ENCODE measurements at regions not wholly inside any gene's neighbourhood (a gene's known extent, or its start where the extent isn't known, plus 50 kb on each side); places are given as distances from the start of the nearest gene placed in this dataset.

DNA sequence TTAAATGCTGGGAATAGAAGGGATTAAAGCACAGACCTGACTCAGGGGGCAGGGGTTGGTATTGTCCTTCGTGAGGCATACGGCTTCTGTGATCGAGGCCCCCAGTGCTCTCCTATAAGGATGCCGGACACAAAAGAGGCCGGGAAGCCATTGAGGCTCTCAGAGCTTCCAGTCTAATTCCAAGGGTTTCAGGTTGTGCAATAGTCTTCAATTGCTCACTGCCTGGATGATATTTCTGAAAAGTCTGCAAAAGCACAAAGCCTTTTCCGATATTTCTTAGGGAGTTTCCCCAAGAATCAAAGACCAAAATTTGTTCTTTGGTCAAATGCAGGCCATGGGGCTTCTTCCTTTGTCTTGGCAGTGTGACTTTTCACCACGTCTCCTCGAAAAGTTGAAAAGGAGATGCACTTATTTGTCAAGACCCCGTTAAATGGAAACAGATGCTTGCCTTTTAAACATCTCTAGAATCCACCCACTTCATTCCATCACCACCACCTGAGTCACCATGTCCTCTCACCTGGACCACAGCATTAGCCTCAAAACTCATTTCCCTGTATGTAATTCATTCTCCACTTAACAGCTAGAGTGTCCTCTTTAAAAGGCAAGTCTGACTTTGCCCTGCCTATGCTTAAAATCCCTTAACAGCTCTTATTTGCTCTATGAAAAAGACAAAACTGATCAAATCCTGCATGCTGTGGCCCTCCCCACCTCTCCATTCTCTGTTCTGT is 134.8 kb upstream of the NAMPT start:
- TF ChIP-seq, protein P1, sequence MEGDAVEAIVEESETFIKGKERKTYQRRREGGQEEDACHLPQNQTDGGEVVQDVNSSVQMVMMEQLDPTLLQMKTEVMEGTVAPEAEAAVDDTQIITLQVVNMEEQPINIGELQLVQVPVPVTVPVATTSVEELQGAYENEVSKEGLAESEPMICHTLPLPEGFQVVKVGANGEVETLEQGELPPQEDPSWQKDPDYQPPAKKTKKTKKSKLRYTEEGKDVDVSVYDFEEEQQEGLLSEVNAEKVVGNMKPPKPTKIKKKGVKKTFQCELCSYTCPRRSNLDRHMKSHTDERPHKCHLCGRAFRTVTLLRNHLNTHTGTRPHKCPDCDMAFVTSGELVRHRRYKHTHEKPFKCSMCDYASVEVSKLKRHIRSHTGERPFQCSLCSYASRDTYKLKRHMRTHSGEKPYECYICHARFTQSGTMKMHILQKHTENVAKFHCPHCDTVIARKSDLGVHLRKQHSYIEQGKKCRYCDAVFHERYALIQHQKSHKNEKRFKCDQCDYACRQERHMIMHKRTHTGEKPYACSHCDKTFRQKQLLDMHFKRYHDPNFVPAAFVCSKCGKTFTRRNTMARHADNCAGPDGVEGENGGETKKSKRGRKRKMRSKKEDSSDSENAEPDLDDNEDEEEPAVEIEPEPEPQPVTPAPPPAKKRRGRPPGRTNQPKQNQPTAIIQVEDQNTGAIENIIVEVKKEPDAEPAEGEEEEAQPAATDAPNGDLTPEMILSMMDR (IDR thresholded peaks at IDR 0.05) = no peak
- no peak for TF ChIP-seq POLR2A (IDR thresholded peaks at IDR 0.05)
- WGBS, 2 donors = 96 to 97% methylated on average over 9 of the region's 9 CpGs
- H3K4me3 ChIP-seq (ENCODE audit: low read depth, poor library complexity, severe bottlenecking) = no peak overlapping the region
- no peak for DNase-seq (ENCODE audit: low spot score in 2 of 2)
- intact Hi-C loops (cut with DNase I; ENCODE audit: low total_unique reads) = no loop called here

DNA sequence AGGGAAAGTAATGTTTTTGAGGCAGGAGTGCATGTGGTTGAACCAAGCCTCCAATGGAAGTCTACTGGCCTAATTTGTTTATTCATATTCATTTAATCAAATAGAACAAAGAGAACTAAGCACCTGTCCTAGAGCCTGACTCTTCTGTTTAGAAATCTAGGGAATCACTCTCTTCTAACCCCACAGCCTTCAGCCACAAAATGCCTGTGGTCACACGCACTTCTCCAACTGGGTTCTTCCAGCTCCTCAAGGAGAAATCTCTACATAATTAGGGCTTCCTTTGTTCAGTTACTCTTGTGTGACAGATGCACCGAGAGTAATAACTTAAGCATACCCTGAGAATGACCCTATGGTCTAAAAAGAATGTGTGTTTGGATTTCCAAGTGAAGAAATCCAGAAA is 133.7 kb upstream of the NAMPT start:
- WGBS, 2 donors = 78 to 81% methylated on average over 2 of the region's 2 CpGs
- no peak for DNase-seq (ENCODE audit: low spot score in 2 of 2)
- no peak overlapping the region for H3K4me3 ChIP-seq (ENCODE audit: low read depth, poor library complexity, severe bottlenecking)
- no peak for TF ChIP-seq POLR2A (IDR thresholded peaks at IDR 0.05)
- TF ChIP-seq, protein P1 (IDR thresholded peaks at IDR 0.05) = no peak
- intact Hi-C loops (cut with DNase I; ENCODE audit: low total_unique reads) = no loop called here

DNA sequence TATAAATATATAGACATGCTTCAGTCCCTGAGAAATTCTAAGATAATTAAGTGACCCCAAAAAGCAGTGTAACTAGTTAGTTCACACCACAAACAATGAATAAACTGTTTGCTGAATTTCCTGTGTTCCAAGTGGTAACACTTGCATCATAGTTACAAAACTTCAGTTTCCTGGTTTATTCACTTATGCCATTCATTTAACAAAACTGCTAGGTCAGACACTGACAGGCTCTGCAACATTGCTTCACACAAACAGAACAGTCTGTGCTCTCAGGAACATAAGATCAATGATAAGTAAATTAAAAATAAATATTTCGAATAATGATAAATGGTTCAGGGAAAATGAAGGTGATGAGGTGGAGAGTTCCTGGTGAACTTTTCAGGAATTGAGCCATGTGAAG is 133.3 kb upstream of the NAMPT start:
- intact Hi-C loops (cut with DNase I; ENCODE audit: low total_unique reads) = no loop called here
- WGBS, 2 donors = 47 to 51% methylated on average over 1 of the region's 1 CpG
- no peak for TF ChIP-seq POLR2A (IDR thresholded peaks at IDR 0.05)
- TF ChIP-seq, protein P1 (IDR thresholded peaks at IDR 0.05) = no peak
- peak in 1 of 2 donors; percentile 59 for DNase-seq (ENCODE audit: low spot score in 2 of 2)
- no peak overlapping the region for H3K4me3 ChIP-seq (ENCODE audit: low read depth, poor library complexity, severe bottlenecking)

DNA sequence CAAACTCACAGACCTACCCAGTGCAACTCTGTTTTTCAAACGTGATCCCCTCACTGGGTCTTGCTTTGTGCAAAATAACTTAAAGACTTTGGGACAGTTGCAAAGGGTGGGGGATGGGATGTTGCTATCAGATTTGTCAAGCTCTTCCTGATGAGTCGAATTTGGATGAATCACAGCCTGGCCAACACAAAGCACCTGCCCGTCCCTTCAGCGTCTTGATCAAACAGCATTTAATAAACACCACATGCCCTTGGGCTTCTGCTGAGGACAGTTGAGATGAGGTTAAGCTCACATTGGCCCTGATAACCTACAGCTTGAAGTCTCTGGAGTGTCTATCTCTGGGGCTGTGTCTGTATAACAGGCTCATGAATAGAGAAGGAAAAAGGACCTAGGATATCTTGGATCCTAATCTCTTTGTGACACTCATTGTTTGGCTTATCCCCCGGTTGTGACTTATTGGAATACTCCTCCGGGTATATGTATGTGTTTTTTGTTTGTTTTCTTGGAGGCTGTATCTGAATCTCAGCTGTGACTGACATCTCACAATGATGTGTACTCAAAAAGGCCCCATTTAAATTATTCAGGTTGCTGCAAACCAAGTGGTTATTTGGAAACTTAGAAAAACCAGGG is 132.6 kb upstream of the NAMPT start:
- WGBS, 2 donors = 47 to 68% methylated on average over 6 of the region's 6 CpGs
- intact Hi-C loops (cut with DNase I; ENCODE audit: low total_unique reads) = no loop called here
- H3K4me3 ChIP-seq (ENCODE audit: low read depth, poor library complexity, severe bottlenecking) = no peak overlapping the region
- no peak for DNase-seq (ENCODE audit: low spot score in 2 of 2)
- TF ChIP-seq, protein P1 (IDR thresholded peaks at IDR 0.05) = no peak
- no peak for TF ChIP-seq POLR2A (IDR thresholded peaks at IDR 0.05)

DNA sequence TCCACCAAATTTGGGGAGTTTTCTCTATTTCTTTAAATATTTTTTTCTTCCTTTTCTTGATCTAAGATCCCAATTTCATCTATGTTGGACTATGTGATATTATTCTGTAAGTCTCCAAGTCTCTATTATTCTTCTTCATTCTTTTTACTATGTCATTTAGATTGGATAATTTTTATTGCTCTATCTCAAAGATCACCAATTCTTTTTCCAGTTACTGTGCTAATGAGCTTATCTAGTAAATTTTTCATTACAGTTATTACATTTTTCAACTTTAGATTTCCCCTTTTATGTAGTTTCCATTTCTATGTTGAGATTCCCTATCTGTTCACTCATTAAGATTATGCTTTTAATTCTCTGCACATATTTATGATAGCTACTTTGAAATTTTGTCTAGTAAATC is 131.6 kb upstream of the NAMPT start:
- no peak for DNase-seq (ENCODE audit: low spot score in 2 of 2)
- intact Hi-C loops (cut with DNase I; ENCODE audit: low total_unique reads) = no loop called here
- no peak overlapping the region for H3K4me3 ChIP-seq (ENCODE audit: low read depth, poor library complexity, severe bottlenecking)
- TF ChIP-seq, protein P1 (IDR thresholded peaks at IDR 0.05) = no peak
- TF ChIP-seq POLR2A (IDR thresholded peaks at IDR 0.05) = no peak

DNA sequence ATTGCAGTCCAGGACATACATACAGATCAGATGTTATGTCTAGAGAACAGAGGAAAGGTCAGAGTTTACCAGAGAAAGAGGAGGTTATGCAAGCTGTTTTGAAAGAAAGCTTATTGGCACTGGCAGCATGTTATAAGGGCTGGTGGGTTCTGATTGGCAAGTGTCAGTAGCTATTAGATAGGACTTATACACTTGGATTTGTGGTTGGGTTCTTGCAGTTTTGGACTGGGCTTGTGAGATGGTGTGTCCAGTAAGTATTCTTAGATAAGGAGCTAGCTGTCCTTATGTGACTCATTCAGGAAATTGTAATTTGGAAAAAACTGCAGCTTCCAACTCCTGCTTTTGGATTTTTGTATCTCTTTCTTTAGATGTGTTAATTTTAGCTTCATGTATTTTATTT is 130.7 kb upstream of the NAMPT start:
- H3K4me3 ChIP-seq (ENCODE audit: low read depth, poor library complexity, severe bottlenecking) = no peak overlapping the region
- no peak for DNase-seq (ENCODE audit: low spot score in 2 of 2)

More for the DNA sequence above, 130.7 kb upstream of the NAMPT start:
- TF ChIP-seq POLR2A (IDR thresholded peaks at IDR 0.05) = no peak
- TF ChIP-seq, protein P1 (IDR thresholded peaks at IDR 0.05) = no peak
- intact Hi-C loops (cut with DNase I; ENCODE audit: low total_unique reads) = no loop called here
